Dedifferentiated amniotic fluid mesenchymal stem cell (primary cell): ENCODE measurements at regions not wholly inside any gene's neighbourhood (a gene's known extent, or its start where the extent isn't known, plus 50 kb on each side); places are given as distances from the start of the nearest gene placed in this dataset.
A peak's percentile ranks its signal among the peaks of the same experiment; 100 is the strongest.

Experiments
- DNase-seq: peaks from one replicate; pipeline ENCODE4 v3.0.0-alpha.2; 2016; ENCODE audit errors: extremely low spot score

DNA sequence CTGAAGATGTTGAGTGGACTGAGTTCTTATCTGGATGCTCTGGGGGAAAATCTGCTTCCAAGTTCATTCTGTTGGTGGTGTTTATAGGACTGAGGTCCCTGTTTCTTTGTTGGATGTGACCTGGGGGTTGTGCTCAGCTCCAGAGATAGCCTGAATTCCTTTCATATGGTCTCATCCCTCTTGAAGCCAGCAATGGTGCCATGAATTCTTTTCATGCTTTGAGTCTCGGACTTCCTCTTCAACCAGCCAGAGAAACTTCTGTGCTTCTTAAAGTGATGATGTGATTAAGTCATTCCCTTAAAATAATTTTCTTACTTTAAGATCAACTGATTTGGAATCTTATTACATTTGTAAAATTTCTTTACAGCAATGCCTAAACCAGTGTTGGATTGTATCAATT lies 233.8 kb upstream of the UGT8 start:
- DNase-seq = peak; percentile 86

DNA sequence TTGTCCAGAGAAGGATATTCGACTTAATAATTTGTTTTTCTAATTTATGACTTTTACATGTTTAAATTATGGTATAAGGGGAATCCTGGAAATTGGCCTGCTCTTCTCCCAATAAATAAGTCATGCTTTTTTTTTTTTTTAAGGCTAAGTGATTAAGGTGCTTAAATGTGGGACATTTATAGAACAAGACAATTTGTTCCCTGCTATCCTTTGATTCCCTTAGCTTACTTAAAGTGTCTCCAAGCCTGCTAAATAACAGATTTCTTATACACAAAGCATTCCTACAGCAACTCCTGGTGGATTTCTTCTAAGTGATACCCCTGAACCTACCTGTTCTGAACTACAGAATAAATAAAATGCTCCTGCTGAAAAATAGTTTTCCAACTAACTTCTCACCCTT lies 233.0 kb upstream of the UGT8 start:
- no peak for DNase-seq

DNA sequence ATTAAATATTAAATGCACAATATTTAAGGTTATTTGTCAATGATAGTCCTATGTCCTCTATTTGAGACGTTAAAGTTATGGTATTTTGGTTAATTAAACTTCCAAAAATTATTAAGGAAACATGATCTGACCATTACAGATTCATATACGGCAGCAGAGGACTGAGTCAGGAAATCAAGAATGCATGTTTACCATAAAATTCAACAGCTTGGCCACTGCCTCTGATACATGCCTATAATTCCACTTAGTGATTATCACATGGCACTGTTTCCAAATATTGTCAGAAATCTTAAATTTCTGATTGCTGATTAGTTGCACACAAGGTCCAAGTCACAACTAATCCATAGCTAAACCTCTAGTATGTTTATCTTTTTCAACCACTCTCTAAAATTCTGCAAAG lies 232.2 kb upstream of the UGT8 start:
- DNase-seq = no peak

DNA sequence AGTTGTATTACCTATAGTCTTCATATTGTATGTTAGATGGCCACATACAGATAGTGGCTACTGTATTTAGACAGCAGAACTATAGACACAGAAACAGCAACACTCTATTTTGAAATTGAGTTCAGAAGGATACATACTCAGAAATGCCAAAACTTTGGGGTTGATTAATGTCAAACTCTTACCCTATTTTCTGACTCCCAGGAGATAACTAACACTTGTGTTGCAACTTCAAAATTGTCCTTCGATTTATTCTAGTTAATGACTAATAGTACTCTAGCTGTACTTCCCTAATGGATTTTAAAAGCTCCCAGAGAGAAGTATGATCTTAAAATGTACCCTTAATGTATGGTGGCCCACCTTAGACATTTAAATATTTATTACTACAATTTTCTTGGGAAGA lies 229.9 kb upstream of the UGT8 start:
- DNase-seq = no peak

DNA sequence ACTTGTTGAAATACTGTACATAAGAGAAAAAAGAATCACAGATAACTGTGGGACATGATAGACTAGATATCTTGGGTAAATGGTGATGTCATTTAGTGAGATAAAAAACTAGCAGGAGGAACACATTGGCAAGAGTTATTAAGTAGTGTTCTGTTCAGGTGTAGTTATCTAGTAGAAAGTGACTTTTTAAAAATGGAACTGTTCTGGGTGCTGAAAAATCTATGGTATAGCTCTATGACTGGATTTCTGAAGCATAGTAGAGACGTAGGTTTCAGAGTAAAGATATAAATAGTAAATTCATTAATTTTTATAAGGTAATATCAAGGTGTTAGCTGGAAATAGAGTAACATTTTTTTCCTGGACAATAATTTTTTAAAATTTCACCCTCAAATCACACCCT lies 225.1 kb upstream of the UGT8 start:
- no peak for DNase-seq

DNA sequence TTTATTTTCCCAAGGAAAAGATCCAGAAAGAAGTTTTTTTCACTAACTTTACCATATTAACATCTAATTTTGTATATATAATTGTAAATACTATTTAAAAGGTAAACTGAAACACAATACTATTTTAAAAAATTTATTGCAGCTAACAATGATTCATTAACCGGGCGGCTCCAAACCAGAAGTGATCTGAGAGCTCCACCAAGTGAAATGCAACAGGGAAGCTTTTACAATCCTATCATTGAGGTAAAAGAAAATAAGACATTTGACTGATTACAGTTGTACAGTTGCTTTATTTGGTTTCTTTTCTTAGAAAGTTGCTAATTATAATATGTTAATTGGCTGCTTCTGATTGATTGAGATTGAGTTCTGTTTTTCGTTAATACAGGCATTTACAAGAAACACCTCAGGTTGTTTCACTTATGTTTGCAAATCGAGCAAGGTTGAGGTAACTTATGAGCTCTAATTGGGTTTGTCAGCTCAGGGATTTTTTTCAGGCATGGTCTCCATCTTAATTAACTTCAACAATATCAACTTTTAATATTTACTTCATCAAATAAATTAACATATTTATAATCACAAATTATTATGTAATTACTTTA lies 220.2 kb upstream of the UGT8 start:
- DNase-seq = peak; percentile 73

DNA sequence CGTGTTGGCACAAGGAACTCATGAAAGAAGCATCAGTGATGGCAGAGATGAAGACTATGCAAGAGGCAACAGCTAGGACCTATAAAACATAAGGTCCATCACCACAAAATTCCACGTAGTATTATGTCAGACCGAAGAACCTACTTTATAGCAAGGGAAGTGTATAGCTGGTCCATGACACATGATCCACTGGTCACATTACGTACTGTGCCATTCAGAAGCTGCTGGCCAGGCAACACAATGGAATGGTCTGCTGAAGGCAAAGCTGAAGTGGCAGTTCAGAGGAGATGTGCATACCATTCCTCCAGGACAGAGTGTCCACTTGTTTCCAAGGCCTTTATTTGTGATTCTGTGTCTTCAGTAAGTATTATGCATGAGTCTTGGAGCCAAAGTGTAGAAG lies 215.5 kb upstream of the UGT8 start:
- no peak for DNase-seq

DNA sequence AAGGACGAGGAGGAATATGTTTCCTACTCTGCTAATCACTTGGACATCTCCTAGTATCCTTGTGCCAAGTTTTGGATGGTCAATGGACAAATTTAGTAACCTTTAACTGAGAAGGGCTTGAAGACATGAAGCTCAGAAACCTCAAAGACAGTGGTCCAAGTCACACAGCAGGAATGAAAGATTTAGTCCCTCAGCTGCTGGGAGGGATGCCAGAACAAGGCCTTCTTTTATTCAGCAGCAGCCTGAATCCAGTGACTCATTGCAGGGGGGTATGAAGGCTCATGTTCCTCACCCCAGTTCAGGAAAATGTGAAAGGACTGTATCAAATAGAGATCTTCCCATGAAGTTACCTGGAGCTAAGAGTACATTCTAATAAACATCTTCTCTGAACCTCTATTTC lies 214.9 kb upstream of the UGT8 start:
- DNase-seq = peak; percentile 78

DNA sequence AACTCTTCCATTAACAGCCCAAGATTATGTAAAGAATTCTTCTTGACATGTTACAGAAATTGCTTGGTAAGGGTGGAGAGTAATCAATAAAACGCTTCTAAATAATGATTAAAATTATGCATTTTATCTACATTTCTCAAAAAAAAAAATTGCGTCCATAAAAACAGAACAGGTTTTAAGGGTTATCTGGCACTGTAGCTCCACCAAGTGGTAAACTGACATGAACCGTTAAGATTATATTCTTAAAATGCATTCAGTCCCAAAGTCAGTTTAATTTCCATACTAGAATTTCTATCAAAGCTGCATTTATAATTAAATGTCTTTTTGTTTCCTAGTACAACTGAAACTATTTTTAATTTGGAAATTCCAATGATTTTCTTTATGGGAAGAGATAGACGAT lies 214.0 kb upstream of the UGT8 start:
- DNase-seq = peak; percentile 63

DNA sequence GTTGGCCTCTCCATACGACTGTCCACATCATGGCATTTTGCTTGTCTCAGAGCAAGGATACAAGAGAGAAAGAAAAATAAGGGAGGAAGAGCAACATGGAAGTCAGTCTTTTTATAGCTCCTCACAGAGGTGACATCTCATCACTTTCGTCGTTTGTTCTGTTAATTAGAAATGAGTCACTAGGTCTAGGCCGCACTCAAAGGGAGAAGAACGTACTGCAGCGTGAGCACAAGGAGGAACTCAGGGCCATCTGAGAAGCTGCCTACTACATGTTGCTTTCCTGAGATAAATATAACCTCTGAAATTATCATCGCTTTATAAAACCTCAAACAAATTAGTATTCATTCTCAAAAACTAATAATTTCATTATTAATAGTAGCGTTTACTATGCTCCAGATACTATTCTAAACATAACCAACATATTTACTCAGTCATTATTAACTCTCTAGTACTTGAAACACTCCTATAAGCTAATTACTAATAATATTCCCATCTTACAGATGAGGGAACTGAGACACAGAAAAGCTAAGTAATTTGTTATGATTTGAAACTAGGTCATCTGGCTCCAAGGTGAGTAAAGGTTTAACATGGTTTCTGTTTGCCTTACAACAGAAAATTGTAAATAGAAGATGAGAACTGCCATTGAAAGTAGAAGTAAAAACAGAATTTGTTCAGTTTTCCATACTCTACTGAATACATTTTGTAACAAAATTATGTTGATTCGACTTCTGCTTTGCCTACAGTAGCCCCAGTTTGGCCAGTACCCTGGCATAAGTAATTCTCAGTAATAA lies 213.2 kb upstream of the UGT8 start:
- no peak for DNase-seq

DNA sequence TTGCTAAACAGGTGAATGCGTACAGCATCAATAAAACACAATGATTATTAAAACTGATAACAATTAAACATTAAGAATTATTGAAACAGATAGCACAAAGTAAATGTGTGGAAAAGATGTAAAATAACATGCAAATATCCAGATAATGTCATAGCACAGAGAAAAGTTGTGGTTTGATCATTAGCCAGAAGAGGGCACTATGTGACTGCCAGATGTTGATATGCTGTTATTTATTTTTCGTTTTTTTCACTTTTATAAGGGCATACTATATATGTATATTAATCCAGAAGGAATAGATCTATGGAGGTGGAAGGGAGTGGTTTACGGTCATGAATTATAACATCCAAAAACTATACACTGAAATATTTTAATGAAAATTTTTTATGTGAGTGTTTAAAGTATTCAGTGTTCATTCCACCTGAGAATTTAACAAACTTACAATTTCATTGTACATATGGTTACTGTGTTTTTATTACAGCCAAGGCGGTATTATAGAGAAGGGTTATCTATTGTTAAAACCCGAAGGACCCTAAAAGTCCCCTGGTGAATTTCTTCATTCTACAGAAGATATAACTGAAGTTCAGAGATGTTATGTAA lies 211.9 kb upstream of the UGT8 start:
- peak; percentile 29 for DNase-seq

DNA sequence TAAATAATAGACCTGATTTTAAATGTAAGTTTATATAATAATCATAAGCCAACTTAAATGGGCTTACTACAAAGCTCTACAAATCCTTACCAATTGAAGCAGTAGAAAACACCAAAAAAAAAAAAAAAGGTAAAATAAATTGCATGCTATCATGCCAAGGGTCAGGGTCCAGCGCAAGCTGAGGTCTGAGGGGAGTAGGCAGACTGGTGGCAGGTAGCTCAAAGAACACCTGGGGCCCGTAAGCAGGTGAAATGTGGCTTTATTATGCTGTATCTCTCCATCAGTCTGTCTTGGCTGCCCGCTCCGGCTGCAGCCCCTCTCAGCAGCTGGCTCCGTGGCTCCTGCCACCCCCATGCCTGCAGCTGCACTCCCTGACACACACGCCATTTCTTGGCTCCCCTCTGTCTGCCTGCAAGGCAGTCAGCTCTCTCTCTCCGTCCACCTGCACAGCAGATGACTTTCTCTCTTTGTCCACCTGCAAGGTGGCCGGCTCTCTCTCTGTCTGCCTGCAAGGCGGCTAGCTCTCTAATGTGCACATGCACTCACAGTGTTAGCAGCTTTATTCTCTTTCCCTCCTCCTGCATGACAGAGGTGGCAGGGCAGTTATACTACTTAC lies 209.4 kb upstream of the UGT8 start:
- DNase-seq = no peak

DNA sequence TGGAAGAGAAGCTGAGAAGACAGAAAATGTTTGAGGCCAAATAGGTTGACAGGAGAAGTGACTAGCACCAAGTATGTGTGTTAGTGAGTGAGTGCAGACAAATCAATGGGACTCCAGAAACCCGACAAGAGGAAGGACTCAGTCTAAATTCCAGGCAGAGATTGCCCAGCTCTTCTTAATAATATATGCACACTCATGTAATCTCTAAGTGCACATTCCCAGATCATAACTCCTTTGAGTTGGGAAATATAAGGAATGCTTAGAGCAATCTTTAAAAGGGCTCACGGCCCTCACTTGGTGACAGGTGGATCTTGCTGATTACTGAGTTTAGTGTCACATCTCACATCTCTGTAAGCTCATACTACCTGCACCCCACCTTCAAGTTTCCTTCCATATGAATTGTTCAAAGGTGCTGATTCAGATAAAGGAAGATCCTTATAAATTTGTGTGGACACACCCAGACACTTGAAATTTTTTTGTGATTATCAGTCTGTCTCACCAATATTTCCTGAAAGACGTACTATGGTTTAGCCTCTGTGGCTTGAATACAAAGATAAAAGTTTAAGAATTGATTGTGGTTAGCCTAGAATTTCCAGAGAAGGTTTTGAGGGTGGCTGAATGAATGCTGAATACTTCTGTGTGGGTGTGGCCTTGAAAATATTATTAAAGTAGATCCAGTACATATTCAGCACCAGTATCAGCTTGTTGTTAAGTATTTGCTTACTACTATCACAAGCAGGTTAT lies 205.1 kb upstream of the UGT8 start:
- no peak for DNase-seq

DNA sequence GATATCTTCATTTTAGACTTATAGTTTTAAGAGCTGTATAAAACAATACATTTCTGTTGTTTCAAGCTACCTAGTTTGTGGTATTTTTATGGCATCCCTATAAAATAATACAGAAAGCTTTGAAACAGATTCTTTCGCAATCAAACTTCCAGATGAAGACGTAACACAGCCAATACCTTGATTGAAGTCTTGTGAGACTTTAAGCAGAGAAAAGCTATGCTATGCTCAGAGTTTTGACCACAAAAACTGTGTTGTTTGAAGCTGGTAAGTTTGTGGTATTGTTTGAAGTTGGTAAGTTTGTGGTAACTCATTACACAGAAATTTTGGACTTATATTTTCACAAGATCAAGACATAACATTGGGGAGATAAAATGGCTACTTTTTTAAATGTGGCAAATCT lies 201.8 kb upstream of the UGT8 start:
- no peak for DNase-seq

DNA sequence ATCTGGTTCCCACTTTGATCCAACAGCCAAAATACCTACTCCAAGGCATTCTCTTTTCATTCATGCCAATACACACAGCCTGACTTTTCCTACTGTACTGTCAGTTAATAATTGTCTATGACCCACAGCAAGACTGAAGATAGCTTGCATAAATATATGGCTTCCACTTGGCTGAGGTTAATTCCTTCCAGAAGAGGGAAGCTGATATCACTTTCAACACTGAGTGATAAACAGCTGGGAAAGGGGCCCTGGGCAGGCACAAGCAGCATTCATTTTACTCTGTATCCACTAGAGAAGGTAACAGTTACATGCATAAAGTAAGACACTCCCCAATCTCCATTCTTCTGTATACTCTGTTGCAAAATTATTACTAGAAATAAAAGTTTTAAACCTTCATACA lies 200.2 kb upstream of the UGT8 start:
- DNase-seq = no peak

DNA sequence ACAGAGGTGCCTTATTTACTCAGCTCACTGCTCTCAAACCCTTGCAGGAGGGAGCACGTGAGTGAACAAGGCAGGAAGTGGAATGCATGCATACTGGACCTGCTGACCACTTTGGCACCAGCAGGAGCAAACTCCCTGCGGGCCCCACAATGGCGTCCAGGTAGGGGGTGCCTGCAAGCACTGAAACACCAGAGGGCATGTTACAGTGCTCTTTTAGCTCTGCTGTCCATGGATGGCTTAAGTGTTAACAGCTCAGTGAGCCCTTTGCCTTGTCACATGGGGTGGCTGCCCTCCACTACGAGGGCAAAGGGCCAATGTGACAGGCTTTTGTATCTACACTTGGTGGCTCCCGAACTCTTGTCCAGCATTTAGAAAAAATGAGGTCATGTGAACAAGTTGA lies 199.5 kb upstream of the UGT8 start:
- DNase-seq = no peak

DNA sequence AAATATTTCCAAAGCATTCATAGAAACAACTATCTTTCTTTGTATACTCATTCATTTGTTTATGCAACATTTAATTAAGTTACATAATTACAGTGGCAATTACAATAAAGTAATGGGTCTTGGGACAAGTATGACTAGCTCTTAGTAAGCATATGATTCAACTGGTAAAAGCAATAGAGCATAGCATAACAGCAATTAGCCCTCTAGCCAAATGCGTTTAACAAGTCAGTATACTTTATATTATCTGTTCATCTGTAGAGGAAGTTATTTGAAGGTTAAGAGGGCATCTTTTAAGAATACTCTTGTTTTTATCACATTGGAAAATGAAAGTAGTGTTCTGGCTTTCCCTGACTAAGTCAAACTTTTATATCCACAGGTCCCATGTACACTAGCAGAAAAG lies 198.1 kb upstream of the UGT8 start:
- no peak for DNase-seq

DNA sequence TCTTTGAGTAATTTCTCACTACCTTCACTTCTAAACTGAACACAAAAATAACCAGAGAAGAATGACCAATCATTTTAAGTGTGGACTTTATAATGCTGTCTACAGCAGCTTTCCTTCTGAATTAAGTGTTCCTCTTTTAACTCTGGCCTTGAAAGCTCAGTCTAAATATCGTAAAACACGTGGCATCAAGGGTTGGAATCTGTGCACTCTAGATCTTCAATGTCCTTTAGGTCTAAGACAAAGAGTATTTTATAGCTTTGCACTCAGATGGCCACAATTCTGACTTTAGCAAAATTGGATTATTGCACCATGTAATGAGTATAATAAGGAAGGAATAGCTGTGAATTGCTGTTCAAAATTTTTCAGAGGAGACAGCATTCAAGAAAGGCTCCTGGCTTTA lies 197.1 kb upstream of the UGT8 start:
- DNase-seq = no peak

DNA sequence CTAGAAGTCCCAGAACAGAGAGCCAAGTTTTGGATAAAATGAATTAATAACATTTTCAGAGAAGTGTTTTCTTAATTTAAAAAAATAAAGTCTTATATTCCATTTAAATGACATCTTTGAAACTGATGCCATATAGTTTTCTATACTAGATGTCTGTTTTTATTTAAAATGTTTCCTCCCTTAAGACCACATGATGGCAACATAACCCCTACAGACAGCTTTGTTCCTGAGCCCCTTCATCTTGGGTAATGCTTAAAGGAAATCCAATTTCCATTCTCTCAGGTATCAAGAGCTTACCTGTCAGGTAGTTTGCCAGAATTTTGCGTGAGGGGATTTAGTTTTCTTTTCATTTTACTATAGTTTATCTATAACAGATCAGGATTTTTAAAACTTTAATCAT lies 181.4 kb upstream of the UGT8 start:
- DNase-seq = no peak

DNA sequence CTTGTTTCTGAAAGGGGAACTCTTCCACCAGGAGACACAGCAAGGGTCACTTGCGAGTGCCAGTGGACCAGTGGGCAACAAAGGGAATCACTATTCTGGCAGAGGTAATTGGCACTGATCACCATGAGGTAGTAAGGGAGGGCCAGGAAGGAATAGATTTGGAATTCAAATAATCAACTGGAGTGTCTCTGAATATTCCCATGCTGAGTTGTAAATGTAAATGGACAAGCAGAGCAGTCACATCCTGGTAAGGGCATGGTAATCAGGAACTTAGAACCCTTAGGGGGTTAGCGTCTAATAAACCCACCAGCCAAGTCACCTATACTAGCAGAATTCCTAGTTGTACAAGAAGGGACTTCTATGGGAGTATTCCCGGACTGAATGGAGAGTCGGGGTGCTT lies 178.5 kb upstream of the UGT8 start:
- no peak for DNase-seq

DNA sequence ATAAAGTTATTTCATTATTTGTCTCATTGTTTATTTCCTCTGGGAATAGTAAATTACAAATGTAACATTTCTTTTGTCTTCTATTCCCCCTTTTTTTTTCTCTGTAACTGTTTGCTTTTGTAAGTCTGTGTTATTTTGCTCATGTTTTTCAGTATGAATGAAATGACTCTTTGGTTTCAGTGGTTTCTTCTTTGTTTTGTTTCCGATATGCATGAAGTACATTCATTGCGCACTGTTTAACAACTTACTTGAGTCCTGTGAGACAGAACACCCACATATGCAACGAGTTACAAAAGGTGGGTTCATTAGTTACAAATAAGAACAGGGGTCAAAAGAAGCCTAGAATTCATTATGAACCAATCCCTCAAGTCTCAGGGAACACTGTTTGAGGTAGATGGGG lies 175.0 kb upstream of the UGT8 start:
- no peak for DNase-seq

DNA sequence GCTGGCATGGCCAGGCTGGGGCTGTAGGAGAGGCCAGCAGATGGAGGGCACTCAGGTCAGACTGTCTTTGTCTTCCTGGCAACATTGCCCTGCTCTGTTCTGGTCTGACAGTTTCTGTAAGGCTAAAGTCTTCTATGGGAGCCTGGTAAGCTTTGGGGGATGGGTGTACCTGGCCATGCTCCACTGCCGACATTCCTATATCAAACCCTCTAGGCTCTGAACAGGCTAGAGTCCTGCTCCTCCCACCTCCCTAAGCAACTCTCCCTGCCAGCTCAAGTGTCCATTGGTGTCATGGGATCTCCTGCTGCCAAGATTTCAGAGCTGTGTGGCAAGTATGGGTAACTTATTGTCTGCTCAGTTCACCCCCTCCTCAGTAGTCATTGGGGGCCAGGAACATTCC lies 163.5 kb upstream of the UGT8 start:
- DNase-seq = no peak
